Progenitor cell of endocrine pancreas (in vitro differentiated cells): ENCODE measurements at regions not wholly inside any gene's neighbourhood (a gene's known extent, or its start where the extent isn't known, plus 50 kb on each side); places are given as distances from the start of the nearest gene placed in this dataset.

Source experiments
- DNase-seq: peaks from one replicate; pipeline ENCODE4 v3.0.0; 2021; ENCODE audit warnings: low spot score; ENCODE audit not compliant: unreplicated experiment
- H3K27ac Mint-ChIP-seq: 2 replicates; pipeline ENCODE4 v1.8.0; 2021; ENCODE audit warnings: mild to moderate bottlenecking, moderate library complexity, mixed read lengths
- H3K27me3 Mint-ChIP-seq: 2 replicates; pipeline ENCODE4 v1.8.0; 2021; ENCODE audit warnings: mixed read lengths
- H3K36me3 Mint-ChIP-seq: 2 replicates; pipeline ENCODE4 v1.8.0; 2022; ENCODE audit warnings: mixed read lengths; ENCODE audit not compliant: insufficient read depth
- H3K4me1 Mint-ChIP-seq: 2 replicates; pipeline ENCODE4 v1.8.0; 2021; ENCODE audit warnings: low read depth, mixed read lengths
- H3K4me3 Mint-ChIP-seq: 2 replicates; pipeline ENCODE4 v1.8.0; 2021; ENCODE audit warnings: low read depth, mild to moderate bottlenecking, moderate library complexity, mixed read lengths
- H3K9me3 Mint-ChIP-seq: 2 replicates; pipeline ENCODE4 v1.8.0; 2021; ENCODE audit warnings: low read depth, mixed read lengths
- TF ChIP-seq, protein P1 (sequence below): fragments of 200-600 bp; sonication (generic); IDR thresholded peaks from one replicate; pipeline ENCODE4 v1.5.0; 2021; ENCODE audit warnings: antibody characterized with exemption, mild to moderate bottlenecking; ENCODE audit not compliant: unreplicated experiment

DNA sequence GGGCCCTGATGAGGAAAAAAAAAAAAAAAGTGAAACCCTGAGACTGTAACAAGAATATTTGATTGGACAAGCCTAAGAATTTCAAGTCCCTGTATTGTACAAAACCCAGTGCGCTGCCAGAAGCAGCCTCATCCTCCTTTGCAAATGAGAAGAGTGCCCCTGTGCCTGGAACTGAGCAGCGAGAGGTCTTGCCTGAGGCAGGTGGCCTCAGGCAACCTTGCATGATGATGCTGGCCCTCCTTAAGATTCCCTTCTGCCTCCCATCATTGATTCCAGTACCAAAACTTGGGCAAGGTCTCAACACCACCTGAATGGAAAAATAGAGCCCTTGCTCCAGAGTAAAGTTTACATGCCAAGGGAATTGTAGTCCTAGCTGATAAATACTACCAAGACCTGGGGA, 129.6 kb upstream of the RAB4A start:
- peaks cover 7% of the 10 kb centered on the region for H3K4me1 Mint-ChIP-seq
- no peak for DNase-seq
- H3K4me3 Mint-ChIP-seq, result no peak overlapping the region
- H3K27ac Mint-ChIP-seq, result peak overlapping the region; percentile 27
- H3K27me3 Mint-ChIP-seq, result peaks cover 29% of the 10 kb centered on the region
- no peaks in the 10 kb centered on the region for H3K9me3 Mint-ChIP-seq
- no peaks in the 10 kb centered on the region for H3K36me3 Mint-ChIP-seq
- TF ChIP-seq, protein P1, sequence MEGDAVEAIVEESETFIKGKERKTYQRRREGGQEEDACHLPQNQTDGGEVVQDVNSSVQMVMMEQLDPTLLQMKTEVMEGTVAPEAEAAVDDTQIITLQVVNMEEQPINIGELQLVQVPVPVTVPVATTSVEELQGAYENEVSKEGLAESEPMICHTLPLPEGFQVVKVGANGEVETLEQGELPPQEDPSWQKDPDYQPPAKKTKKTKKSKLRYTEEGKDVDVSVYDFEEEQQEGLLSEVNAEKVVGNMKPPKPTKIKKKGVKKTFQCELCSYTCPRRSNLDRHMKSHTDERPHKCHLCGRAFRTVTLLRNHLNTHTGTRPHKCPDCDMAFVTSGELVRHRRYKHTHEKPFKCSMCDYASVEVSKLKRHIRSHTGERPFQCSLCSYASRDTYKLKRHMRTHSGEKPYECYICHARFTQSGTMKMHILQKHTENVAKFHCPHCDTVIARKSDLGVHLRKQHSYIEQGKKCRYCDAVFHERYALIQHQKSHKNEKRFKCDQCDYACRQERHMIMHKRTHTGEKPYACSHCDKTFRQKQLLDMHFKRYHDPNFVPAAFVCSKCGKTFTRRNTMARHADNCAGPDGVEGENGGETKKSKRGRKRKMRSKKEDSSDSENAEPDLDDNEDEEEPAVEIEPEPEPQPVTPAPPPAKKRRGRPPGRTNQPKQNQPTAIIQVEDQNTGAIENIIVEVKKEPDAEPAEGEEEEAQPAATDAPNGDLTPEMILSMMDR, result no peak

DNA sequence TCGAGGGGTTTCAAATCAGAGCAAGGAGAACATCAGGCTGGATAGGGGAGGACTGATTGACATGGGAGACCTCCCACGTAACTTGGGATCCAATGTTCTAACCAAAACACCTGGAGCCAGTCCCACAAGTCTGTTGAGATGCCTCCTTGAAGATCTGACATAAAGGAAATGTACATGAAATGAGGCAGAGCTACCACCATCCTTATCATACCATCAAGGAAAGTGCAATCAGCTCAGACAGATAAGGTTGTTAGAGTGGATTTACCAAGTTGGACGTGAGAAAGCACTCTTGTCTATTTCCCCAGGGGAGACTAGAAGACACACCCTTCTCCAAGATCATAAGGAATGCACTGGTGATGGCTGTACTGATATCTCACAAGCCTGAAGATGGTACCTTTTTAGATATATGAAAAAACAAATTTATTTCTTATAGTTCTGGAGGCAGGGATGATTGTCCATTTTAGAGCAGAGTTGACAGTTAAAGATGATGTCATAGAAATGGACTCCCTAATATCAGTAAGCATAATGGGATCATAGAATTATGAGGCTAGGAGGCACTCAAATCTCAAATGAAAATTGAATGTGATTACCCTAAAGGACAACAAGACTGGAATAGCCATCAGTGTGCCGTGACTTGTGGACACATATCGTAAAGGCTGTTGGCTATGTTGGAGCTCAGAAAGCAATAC, 129.1 kb upstream of the RAB4A start:
- Mint-ChIP-seq H3K4me3 (no peak overlapping the region), H3K27ac (no peak overlapping the region), H3K4me1 (peaks cover 7% of the 10 kb centered on the region), H3K9me3 (no peaks in the 10 kb centered on the region), H3K27me3 (peaks cover 33% of the 10 kb centered on the region), H3K36me3 (no peaks in the 10 kb centered on the region)
- TF ChIP-seq, protein P1, result no peak
- DNase-seq, result no peak

DNA sequence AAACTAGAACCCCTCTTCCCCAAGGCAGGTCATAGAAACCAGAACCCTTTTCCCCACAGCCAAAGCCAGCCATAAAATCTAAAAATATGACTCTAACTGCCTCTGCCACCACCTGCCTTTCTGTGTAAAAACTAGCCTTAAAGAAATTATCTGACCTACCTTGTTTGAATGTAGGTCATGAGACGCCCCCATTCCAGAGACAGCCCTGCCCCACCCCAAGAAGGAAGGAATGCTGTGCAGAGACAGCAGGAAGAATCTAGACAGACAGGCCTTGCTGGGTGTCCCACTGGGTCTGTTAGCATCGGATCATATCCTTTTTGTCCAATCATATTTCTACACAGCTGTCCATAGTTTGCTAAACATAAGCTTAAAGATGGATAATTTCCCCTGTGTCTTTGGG, 128.4 kb upstream of the RAB4A start:
- H3K4me1 Mint-ChIP-seq, result peaks cover 7% of the 10 kb centered on the region
- H3K9me3 Mint-ChIP-seq, result no peaks in the 10 kb centered on the region
- TF ChIP-seq, protein P1, result no peak
- H3K27ac Mint-ChIP-seq, result no peak overlapping the region
- no peak overlapping the region for H3K4me3 Mint-ChIP-seq
- peaks cover 39% of the 10 kb centered on the region for H3K27me3 Mint-ChIP-seq
- no peak for DNase-seq
- no peaks in the 10 kb centered on the region for H3K36me3 Mint-ChIP-seq

DNA sequence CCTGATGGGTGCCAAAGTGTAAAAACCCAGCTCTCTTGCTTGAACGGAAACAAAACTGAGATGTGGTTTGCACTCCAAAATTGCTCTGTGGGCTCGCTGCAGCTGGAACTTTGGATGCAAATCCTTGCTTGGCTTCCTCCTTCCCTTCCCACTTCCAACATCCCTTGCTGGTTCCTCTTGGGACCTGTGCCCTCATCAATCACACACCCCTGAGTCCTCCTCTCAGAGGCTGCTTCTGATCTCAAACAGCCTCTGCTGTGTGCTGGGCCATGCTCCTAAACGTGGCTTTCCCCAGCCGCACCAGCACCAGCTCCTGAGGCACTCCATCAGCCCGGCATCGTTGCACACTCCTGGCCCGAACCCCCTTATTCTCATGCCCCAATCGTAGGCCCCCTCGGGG, 124.3 kb upstream of the RAB4A start:
- no peak overlapping the region for H3K27ac Mint-ChIP-seq
- peaks cover 4% of the 10 kb centered on the region for H3K4me1 Mint-ChIP-seq
- TF ChIP-seq, protein P1, result no peak
- peaks cover 39% of the 10 kb centered on the region for H3K27me3 Mint-ChIP-seq
- H3K4me3 Mint-ChIP-seq, result no peak overlapping the region
- no peak for DNase-seq
- H3K36me3 Mint-ChIP-seq, result no peaks in the 10 kb centered on the region
- no peaks in the 10 kb centered on the region for H3K9me3 Mint-ChIP-seq

DNA sequence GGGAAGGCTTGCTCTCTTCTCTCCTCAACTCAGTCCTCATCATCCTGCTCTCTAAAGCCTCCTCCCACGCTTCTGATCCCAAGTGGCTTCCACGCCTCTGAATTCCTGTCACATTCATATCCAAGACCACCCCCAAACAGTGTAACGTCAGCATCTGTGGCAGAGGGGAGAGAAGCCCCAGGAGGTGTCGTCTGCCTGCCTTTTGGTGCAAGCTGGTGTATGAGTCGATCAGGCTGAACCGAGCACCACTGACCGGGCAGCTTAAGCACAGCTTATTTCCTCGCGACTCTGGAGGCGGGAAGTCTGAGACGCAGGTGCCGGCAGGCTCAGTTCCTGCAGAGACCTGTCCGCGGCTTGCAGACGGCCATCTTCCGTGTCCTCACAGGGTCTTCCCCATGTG, 123.8 kb upstream of the RAB4A start:
- H3K4me3 Mint-ChIP-seq, result no peak overlapping the region
- no peaks in the 10 kb centered on the region for H3K9me3 Mint-ChIP-seq
- peaks cover 4% of the 10 kb centered on the region for H3K4me1 Mint-ChIP-seq
- TF ChIP-seq, protein P1, result no peak
- H3K27ac Mint-ChIP-seq, result peak overlapping the region; percentile 75
- H3K27me3 Mint-ChIP-seq, result peaks cover 39% of the 10 kb centered on the region
- no peaks in the 10 kb centered on the region for H3K36me3 Mint-ChIP-seq
- no peak for DNase-seq
